Activated naive CD4-positive, alpha-beta T cell treated with anti-CD3 and anti-CD28 coated beads, Interleukin-2, amount 10 ng/mL, durations not matched to agents 7 days and 5 days (primary cell): ENCODE measurements at regions not wholly inside any gene's neighbourhood (a gene's known extent, or its start where the extent isn't known, plus 50 kb on each side); places are given as distances from the start of the nearest gene placed in this dataset.

Experiments used
- CTCF ChIA-PET: fragments of 350-600 bp; sonication (Branson Sonifier 250); formaldehyde crosslinking; loops from one replicate; lab custom pipeline; 2021; ENCODE audit warnings: antibody characterized with exemption; lab: Charles Lee
- DNase-seq: peaks from one replicate; pipeline ENCODE4 v3.0.0-alpha.2; 2020
- H3K27ac Mint-ChIP-seq: one replicate; pipeline ENCODE4 v1.8.0; 2021; ENCODE audit warnings: mild to moderate bottlenecking, moderate library complexity, mixed read lengths
- H3K27me3 Mint-ChIP-seq: one replicate; pipeline ENCODE4 v1.8.0; 2021; ENCODE audit warnings: mild to moderate bottlenecking, mixed read lengths
- H3K36me3 Mint-ChIP-seq: one replicate; pipeline ENCODE4 v1.8.0; 2021; ENCODE audit warnings: mixed read lengths
- H3K4me1 Mint-ChIP-seq: one replicate; pipeline ENCODE4 v1.8.0; 2021; ENCODE audit warnings: mixed read lengths
- H3K4me3 Mint-ChIP-seq: one replicate; pipeline ENCODE4 v1.8.0; 2021; ENCODE audit warnings: mild to moderate bottlenecking, moderate library complexity, mixed read lengths
- H3K9me3 Mint-ChIP-seq: one replicate; pipeline ENCODE4 v1.8.0; 2021; ENCODE audit warnings: mixed read lengths

- Mint-ChIP-seq H3K36me3 (no peaks in the 10 kb centered on the region), H3K4me1 (no peaks in the 10 kb centered on the region), H3K9me3 (peaks cover 4% of the 10 kb centered on the region), H3K27me3 (peaks cover 4% of the 10 kb centered on the region), H3K27ac (no peak overlapping the region), H3K4me3 (no peak overlapping the region)
- CTCF ChIA-PET: no interaction called here
- no peak for DNase-seq
Measured at GRCh38 chr22:27399161-27399560, 402.4 kb downstream of the MN1 start.

- Mint-ChIP-seq H3K27ac (no peak overlapping the region), H3K4me1 (no peaks in the 10 kb centered on the region), H3K9me3 (peaks cover 4% of the 10 kb centered on the region), H3K4me3 (no peak overlapping the region), H3K27me3 (peaks cover 4% of the 10 kb centered on the region), H3K36me3 (no peaks in the 10 kb centered on the region)
- CTCF ChIA-PET: interaction anchor here (1.0 kb wide), 1 partner anchor 10 kb away, joined by 4 read pairs; no protein-coding TSS in a partner anchor
- DNase-seq: no peak
Measured at GRCh38 chr22:27400811-27401210, 400.7 kb downstream of the MN1 start.

GRCh38 chr22:27401321-27401720 lies 400.2 kb downstream of the MN1 start:
- no peaks in the 10 kb centered on the region for H3K4me1 Mint-ChIP-seq
- DNase-seq: no peak
- no peaks in the 10 kb centered on the region for H3K36me3 Mint-ChIP-seq
- peaks cover 4% of the 10 kb centered on the region for H3K27me3 Mint-ChIP-seq
- H3K9me3 Mint-ChIP-seq: peaks cover 4% of the 10 kb centered on the region
- no peak overlapping the region for H3K27ac Mint-ChIP-seq
- CTCF ChIA-PET: interaction anchor here (1.0 kb wide), 1 partner anchor 11 kb away, joined by 4 read pairs; no protein-coding TSS in a partner anchor
- no peak overlapping the region for H3K4me3 Mint-ChIP-seq

- H3K4me3 Mint-ChIP-seq: no peak overlapping the region
- no peaks in the 10 kb centered on the region for H3K36me3 Mint-ChIP-seq
- H3K4me1 Mint-ChIP-seq: no peaks in the 10 kb centered on the region
- no peak overlapping the region for H3K27ac Mint-ChIP-seq
- DNase-seq: no peak
- CTCF ChIA-PET: interaction anchor here (0.7 kb wide), 1 partner anchor 68 kb away, joined by 3 read pairs; no protein-coding TSS in a partner anchor
- peaks cover 4% of the 10 kb centered on the region for H3K27me3 Mint-ChIP-seq
- H3K9me3 Mint-ChIP-seq: peaks cover 4% of the 10 kb centered on the region
Measured at GRCh38 chr22:27404441-27404840, 397.1 kb downstream of the MN1 start.

- peaks cover 4% of the 10 kb centered on the region for H3K27me3 Mint-ChIP-seq
- no peaks in the 10 kb centered on the region for H3K36me3 Mint-ChIP-seq
- no peak overlapping the region for H3K27ac Mint-ChIP-seq
- no peaks in the 10 kb centered on the region for H3K4me1 Mint-ChIP-seq
- H3K4me3 Mint-ChIP-seq: no peak overlapping the region
- H3K9me3 Mint-ChIP-seq: peaks cover 2% of the 10 kb centered on the region
- CTCF ChIA-PET: interaction anchor here (1.0 to 1.2 kb wide), 2 partner anchors 13 to 41 kb away, joined by 3 to 4 read pairs; no protein-coding TSS in a partner anchor
- peak; percentile 38 for DNase-seq
Measured at GRCh38 chr22:27405672-27406388, 395.7 kb downstream of the MN1 start.

- CTCF ChIA-PET: interaction anchor here (1.0 kb wide), 1 partner anchor 13 kb away, joined by 4 read pairs; no protein-coding TSS in a partner anchor
- no peak overlapping the region for H3K4me3 Mint-ChIP-seq
- DNase-seq: no peak
- peaks cover 4% of the 10 kb centered on the region for H3K27me3 Mint-ChIP-seq
- no peaks in the 10 kb centered on the region for H3K36me3 Mint-ChIP-seq
- no peak overlapping the region for H3K27ac Mint-ChIP-seq
- H3K9me3 Mint-ChIP-seq: no peaks in the 10 kb centered on the region
- H3K4me1 Mint-ChIP-seq: no peaks in the 10 kb centered on the region
Measured at GRCh38 chr22:27406389-27406861, 395.1 kb downstream of the MN1 start.

- H3K9me3 Mint-ChIP-seq: no peaks in the 10 kb centered on the region
- no peak overlapping the region for H3K4me3 Mint-ChIP-seq
- H3K27ac Mint-ChIP-seq: no peak overlapping the region
- no peaks in the 10 kb centered on the region for H3K36me3 Mint-ChIP-seq
- peaks cover under 1% of the 10 kb centered on the region for H3K27me3 Mint-ChIP-seq
- no peaks in the 10 kb centered on the region for H3K4me1 Mint-ChIP-seq
- CTCF ChIA-PET: no interaction called here
- no peak for DNase-seq
Measured at GRCh38 chr22:27407369-27407985, 394.1 kb downstream of the MN1 start.

GRCh38 chr22:27408068-27408467 lies 393.5 kb downstream of the MN1 start:
- CTCF ChIA-PET: no interaction called here
- H3K9me3 Mint-ChIP-seq: no peaks in the 10 kb centered on the region
- H3K36me3 Mint-ChIP-seq: no peaks in the 10 kb centered on the region
- H3K27ac Mint-ChIP-seq: no peak overlapping the region
- no peaks in the 10 kb centered on the region for H3K27me3 Mint-ChIP-seq
- no peak for DNase-seq
- no peaks in the 10 kb centered on the region for H3K4me1 Mint-ChIP-seq
- H3K4me3 Mint-ChIP-seq: no peak overlapping the region

- Mint-ChIP-seq H3K4me1 (no peaks in the 10 kb centered on the region), H3K36me3 (no peaks in the 10 kb centered on the region), H3K27ac (no peak overlapping the region), H3K9me3 (no peaks in the 10 kb centered on the region), H3K27me3 (no peaks in the 10 kb centered on the region), H3K4me3 (no peak overlapping the region)
- CTCF ChIA-PET: no interaction called here
- no peak for DNase-seq
Measured at GRCh38 chr22:27409299-27409698, 392.3 kb downstream of the MN1 start.

- no peak for DNase-seq
- Mint-ChIP-seq H3K9me3 (no peaks in the 10 kb centered on the region), H3K4me1 (no peaks in the 10 kb centered on the region), H3K4me3 (no peak overlapping the region), H3K27ac (no peak overlapping the region), H3K36me3 (no peaks in the 10 kb centered on the region), H3K27me3 (no peaks in the 10 kb centered on the region)
- CTCF ChIA-PET: no interaction called here
Measured at GRCh38 chr22:27412866-27413445, 388.6 kb downstream of the MN1 start.

- Mint-ChIP-seq H3K9me3 (no peaks in the 10 kb centered on the region), H3K4me3 (no peak overlapping the region), H3K27me3 (no peaks in the 10 kb centered on the region), H3K27ac (no peak overlapping the region), H3K36me3 (no peaks in the 10 kb centered on the region), H3K4me1 (no peaks in the 10 kb centered on the region)
- no peak for DNase-seq
- CTCF ChIA-PET: no interaction called here
Measured at GRCh38 chr22:27413702-27414101, 387.9 kb downstream of the MN1 start.

GRCh38 chr22:27416511-27417420 lies 384.8 kb downstream of the MN1 start:
- Mint-ChIP-seq H3K27ac (no peak overlapping the region), H3K4me3 (no peak overlapping the region), H3K27me3 (peaks cover 16% of the 10 kb centered on the region), H3K36me3 (no peaks in the 10 kb centered on the region), H3K9me3 (no peaks in the 10 kb centered on the region), H3K4me1 (no peaks in the 10 kb centered on the region)
- no peak for DNase-seq
- CTCF ChIA-PET: no interaction called here

GRCh38 chr22:27417421-27417814 lies 384.1 kb downstream of the MN1 start:
- Mint-ChIP-seq H3K27me3 (peaks cover 16% of the 10 kb centered on the region), H3K36me3 (no peaks in the 10 kb centered on the region), H3K4me3 (no peak overlapping the region), H3K4me1 (no peaks in the 10 kb centered on the region), H3K27ac (no peak overlapping the region), H3K9me3 (no peaks in the 10 kb centered on the region)
- DNase-seq: no peak
- CTCF ChIA-PET: no interaction called here

- Mint-ChIP-seq H3K4me3 (no peak overlapping the region), H3K27me3 (peaks cover 16% of the 10 kb centered on the region), H3K27ac (no peak overlapping the region), H3K36me3 (no peaks in the 10 kb centered on the region), H3K4me1 (no peaks in the 10 kb centered on the region), H3K9me3 (no peaks in the 10 kb centered on the region)
- CTCF ChIA-PET: interaction anchor here (1.6 kb wide), 1 partner anchor 12 kb away, joined by 4 read pairs; no protein-coding TSS in a partner anchor
- DNase-seq: no peak
Measured at GRCh38 chr22:27418261-27418660, 383.3 kb downstream of the MN1 start.
